ENCODE measurements at regions not wholly inside any gene's neighbourhood (a gene's known extent, or its start where the extent isn't known, plus 50 kb on each side); places are given as distances from the start of the nearest gene placed in this dataset.

DNA sequence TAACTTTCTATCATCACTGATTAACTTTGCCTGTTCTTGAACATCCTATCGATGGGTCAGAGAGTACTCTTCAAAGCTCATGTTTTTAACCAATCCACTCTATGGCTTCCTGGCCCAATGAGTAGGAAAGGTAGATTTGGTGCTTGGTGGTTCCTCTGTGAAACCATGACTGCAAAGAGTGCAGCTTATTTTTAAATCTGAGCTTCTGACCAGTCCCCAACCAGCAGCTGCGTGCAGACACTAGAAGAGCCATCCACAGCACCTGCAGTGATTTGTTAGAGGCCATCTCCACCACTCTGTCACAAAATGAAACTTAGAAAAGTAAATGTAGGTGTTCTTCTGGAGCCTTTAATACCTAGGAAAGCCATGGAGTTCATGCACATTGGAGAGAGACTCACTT is 107.3 kb upstream of the WWC1 start:
- H3K27ac ChIP-seq = no peak overlapping the region
- TF ChIP-seq, protein P1, sequence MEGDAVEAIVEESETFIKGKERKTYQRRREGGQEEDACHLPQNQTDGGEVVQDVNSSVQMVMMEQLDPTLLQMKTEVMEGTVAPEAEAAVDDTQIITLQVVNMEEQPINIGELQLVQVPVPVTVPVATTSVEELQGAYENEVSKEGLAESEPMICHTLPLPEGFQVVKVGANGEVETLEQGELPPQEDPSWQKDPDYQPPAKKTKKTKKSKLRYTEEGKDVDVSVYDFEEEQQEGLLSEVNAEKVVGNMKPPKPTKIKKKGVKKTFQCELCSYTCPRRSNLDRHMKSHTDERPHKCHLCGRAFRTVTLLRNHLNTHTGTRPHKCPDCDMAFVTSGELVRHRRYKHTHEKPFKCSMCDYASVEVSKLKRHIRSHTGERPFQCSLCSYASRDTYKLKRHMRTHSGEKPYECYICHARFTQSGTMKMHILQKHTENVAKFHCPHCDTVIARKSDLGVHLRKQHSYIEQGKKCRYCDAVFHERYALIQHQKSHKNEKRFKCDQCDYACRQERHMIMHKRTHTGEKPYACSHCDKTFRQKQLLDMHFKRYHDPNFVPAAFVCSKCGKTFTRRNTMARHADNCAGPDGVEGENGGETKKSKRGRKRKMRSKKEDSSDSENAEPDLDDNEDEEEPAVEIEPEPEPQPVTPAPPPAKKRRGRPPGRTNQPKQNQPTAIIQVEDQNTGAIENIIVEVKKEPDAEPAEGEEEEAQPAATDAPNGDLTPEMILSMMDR (IDR thresholded peaks at IDR 0.05) = no peak
- TF ChIP-seq POLR2A (IDR thresholded peaks at IDR 0.05) = no peak
- H3K36me3 ChIP-seq (replicated peaks in 1 of 2; ENCODE audit: insufficient read depth in 1 of 2, low read depth in 2 of 2) = no peaks in the 10 kb centered on the region
- ATAC-seq (no peak), DNase-seq (no peak)
- no peaks in the 10 kb centered on the region for H3K27me3 ChIP-seq
- intact Hi-C loops (cut with DNase I) = no loop called here
- H3K4me1 ChIP-seq = no peaks in the 10 kb centered on the region
- 93% methylated on average over 2 of the region's 2 CpGs for WGBS, 2 donors
- H3K4me3 ChIP-seq = no peak overlapping the region
- no peaks in the 10 kb centered on the region for H3K9me3 ChIP-seq

DNA sequence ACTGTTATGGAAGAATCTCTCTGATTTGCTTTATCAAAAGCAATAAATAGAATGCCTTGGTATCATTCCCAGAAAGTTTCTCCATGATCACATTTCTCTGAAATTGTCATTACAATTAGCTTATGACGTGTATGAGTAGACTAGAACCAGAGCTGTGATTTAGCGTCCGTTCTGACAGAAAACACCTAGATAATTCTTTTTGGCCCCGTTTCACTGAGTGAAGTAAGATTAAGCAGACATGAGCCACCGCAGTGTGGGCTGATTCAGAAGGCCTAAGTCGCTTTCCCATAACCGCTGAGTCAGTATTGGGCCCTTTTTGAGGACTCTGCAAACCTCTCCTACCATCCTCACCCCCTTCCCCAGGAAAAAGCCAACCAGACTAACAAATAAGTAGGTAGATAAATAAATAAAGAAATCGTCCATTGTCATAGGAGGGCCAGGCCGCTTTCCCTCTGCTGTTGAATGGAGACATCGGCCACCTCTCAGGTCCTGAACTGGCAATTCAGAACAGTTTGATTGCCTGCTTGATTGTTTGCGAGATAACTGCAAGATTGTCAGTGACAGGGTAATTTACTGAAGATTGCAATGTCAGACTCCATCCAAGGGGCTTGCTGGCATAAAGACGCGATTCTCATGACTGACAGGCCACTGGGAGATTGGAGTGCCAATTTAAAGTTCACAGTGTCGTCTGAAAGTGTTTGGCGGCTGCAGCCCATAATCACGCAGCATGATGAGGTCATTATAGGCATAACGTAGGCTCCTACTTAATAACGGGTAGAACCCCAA is 105.0 kb upstream of the WWC1 start:
- no peaks in the 10 kb centered on the region for H3K9me3 ChIP-seq
- no peak overlapping the region for H3K27ac ChIP-seq
- TF ChIP-seq POLR2A (IDR thresholded peaks at IDR 0.05) = no peak
- TF ChIP-seq, protein P1 (IDR thresholded peaks at IDR 0.05) = no peak
- no peaks in the 10 kb centered on the region for H3K27me3 ChIP-seq
- DNase-seq = no peak
- 78 to 80% methylated on average over 18 of the region's 18 CpGs for WGBS, 2 donors
- no peaks in the 10 kb centered on the region for H3K36me3 ChIP-seq (replicated peaks in 1 of 2; ENCODE audit: insufficient read depth in 1 of 2, low read depth in 2 of 2)
- no peak overlapping the region for H3K4me3 ChIP-seq
- ATAC-seq = no peak
- no peaks in the 10 kb centered on the region for H3K4me1 ChIP-seq
- intact Hi-C loops (cut with DNase I) = no loop called here

DNA sequence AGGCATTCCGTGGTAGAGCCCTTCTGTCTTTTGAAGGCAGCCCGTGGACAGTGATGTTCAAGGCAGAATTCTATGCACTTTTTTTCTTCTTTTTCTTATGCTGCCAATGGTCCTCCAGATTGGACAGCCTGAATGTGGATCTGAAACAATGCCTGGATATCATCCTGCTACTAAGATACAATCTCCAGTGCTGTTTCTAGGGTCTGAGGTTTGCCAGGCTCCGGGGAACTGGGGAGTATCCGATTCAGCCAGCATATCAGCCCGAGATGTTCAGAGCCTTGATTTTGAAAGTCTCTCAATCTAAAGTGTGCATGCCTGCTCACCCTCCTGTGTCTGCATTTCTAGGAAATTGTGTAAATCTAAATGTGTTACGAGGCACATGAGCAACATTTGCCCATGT is 103.8 kb upstream of the WWC1 start:
- no peaks in the 10 kb centered on the region for H3K36me3 ChIP-seq (replicated peaks in 1 of 2; ENCODE audit: insufficient read depth in 1 of 2, low read depth in 2 of 2)
- H3K9me3 ChIP-seq = no peaks in the 10 kb centered on the region
- WGBS, 2 donors = 77 to 79% methylated on average over 6 of the region's 6 CpGs
- no peaks in the 10 kb centered on the region for H3K27me3 ChIP-seq
- intact Hi-C loops (cut with DNase I) = no loop called here
- no peak overlapping the region for H3K27ac ChIP-seq
- no peak for ATAC-seq
- H3K4me3 ChIP-seq = no peak overlapping the region
- DNase-seq = no peak
- TF ChIP-seq, protein P1 (IDR thresholded peaks at IDR 0.05) = no peak
- TF ChIP-seq POLR2A (IDR thresholded peaks at IDR 0.05) = no peak
- no peaks in the 10 kb centered on the region for H3K4me1 ChIP-seq

DNA sequence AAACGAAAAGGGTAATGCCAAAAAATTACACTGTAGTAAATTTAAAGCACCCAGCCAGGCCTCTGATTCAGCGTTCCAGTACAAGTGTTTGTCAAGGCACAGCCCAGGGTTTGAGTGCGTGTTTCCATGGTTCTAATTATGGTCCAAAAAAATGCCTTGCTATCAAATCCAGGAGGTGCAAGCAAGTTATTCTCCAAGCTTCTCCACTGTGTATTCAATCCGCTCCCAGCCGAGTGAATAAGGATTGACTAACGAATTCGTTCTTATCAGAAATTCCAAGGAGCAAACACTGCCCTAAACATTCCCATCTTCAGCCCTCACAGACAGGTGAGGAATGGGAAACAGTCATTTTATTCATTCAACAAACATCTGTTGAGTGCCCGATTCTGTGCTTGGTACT is 103.3 kb upstream of the WWC1 start:
- ATAC-seq = no peak
- 80% methylated on average over 8 of the region's 8 CpGs for WGBS, 2 donors
- Histone ChIP-seq H3K9me3 (no peaks in the 10 kb centered on the region), H3K27me3 (no peaks in the 10 kb centered on the region), H3K4me3 (no peak overlapping the region), H3K4me1 (no peaks in the 10 kb centered on the region), H3K36me3 (replicated peaks in 1 of 2; ENCODE audit: insufficient read depth in 1 of 2, low read depth in 2 of 2) (no peaks in the 10 kb centered on the region), H3K27ac (no peak overlapping the region)
- intact Hi-C loops (cut with DNase I) = no loop called here
- DNase-seq = no peak
- no peak for TF ChIP-seq POLR2A (IDR thresholded peaks at IDR 0.05)
- TF ChIP-seq, protein P1 (IDR thresholded peaks at IDR 0.05) = no peak

DNA sequence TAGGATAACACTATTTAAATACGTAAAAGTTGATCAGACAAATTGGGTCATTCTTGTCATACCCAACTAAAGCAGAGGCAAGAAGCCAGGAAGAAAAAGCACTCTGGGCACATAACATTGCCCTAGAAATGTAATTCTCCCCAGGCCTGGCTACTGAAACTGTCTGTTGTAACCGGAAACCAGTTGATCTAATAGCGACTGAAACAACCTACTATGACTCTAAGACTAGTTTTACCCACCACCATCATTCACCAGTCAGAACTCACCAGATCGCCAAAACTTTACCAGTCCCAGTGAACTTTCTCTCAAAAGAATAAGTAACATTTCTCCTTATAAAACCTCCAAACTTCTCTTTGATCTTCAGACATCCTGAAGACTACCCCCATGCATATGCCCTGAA is 99.3 kb upstream of the WWC1 start:
- Histone ChIP-seq H3K27ac (no peak overlapping the region), H3K4me1 (no peaks in the 10 kb centered on the region), H3K36me3 (replicated peaks in 1 of 2; ENCODE audit: insufficient read depth in 1 of 2, low read depth in 2 of 2) (no peaks in the 10 kb centered on the region), H3K9me3 (no peaks in the 10 kb centered on the region), H3K27me3 (no peaks in the 10 kb centered on the region), H3K4me3 (no peak overlapping the region)
- intact Hi-C loops (cut with DNase I) = no loop called here
- ATAC-seq (no peak), DNase-seq (no peak)
- no peak for TF ChIP-seq POLR2A (IDR thresholded peaks at IDR 0.05)
- TF ChIP-seq, protein P1 (IDR thresholded peaks at IDR 0.05) = no peak
- WGBS, 2 donors = 72 to 83% methylated on average over 4 of the region's 4 CpGs
